OCI-M2 (cell line): ENCODE measurements at regions not wholly inside any gene's neighbourhood (a gene's known extent, or its start where the extent isn't known, plus 50 kb on each side); places are given as distances from the start of the nearest gene placed in this dataset.
"Not testable (repeated sequence)": the region's sequence is repeated elsewhere in the genome, so short reads cannot be mapped to it uniquely, and the experiment has no call there.

ENCODE experiments used
- DNase-seq: peaks from one replicate; lab custom pipeline; 2025; ENCODE audit not compliant: unreplicated experiment; lab: John Stamatoyannopoulos, UW

DNA sequence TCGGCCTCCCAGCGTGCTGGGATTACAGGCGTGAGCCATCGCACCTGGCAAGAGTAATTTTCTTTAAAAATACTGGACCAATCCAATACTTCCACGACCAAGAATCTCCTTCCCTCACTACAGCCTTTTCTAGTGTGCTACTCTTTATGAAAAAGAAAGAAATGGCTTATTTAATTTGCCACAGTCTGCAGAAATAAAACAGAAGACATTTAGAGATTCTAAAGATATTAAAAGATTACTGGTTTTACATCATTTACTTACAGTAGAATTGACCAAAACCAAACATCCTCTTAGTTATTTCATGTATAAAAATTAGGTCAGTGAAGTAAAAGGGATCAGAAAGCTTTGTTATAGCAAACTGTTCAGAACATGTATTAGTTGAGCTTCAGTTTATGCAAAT, 679.6 kb downstream of the MAT2B start:
- DNase-seq = no peak

DNA sequence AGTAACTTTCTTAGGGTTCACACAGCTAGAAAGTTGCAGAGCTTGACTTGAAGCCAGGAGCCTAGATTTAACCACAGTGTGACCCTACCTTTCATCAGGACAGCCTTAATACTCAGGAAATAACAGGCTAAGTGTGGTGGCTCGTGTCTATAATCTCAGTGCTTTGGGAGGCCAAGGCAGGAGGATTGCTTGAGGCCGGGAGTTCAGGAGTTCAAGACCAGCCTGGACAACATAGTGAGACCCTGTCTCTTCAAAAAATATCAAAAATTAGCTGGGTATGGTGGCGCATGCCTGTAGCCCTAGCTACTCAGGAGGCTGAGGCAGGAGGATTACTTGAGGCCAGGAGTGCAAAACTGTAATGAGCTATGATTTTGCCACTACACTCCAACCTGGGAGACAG, 681.1 kb downstream of the MAT2B start:
- DNase-seq = no peak

DNA sequence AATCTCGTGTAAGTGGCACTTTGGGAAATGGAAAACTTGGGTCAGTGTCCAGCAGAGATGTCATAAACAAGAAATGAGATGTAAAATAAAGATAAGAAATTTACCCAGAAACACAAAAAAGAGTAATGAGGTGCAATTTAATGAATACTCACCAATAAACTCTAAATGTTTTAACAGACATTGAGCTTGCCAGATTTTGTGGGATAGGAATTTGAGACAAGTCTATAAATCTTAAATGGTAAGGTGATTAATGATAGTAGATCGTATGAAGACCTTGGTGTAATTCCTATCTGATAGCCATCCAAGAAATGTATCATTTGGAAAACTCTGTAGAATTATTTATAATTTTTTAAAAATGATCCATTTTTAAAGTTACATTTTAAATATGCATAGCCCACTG, 682.4 kb downstream of the MAT2B start:
- no peak for DNase-seq

DNA sequence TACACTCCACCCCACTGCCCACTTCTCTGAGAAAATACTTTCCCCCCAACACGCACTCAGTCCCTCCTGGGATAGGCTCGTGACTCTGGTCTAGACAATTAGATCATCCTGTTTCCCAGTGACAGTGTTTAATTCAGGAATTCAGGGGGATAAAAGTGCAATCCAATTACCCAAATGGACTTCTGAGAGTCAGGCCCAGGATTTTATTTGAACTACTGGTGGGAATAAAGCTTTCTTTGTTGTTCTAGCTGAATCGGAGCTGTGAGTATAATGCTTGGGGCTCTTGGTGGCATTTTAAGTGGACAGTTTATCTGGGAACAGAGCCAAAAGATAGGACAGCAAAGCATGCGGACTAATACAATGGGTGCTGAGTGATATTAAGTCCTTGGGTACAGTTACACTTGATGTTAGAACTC, 683.3 kb downstream of the MAT2B start:
- DNase-seq = no peak

DNA sequence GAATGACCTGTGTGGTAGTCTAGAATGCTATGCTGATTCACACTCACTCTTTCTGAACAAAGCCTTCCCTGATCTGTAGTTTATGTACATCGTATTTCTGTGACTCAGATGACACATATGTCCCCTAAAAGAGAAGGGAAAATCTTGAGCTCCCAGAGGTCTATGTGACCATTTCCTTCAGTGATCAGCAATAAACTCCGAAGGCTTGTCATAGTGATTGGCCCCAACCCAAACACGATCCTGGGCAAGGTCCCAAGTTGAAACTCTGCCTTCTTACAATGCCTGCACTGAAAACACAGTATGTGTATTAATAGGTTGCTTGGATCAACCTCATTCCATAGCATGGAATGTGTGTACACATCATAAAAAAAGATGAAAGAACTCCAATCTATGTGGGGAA, 685.8 kb downstream of the MAT2B start:
- DNase-seq = no peak

DNA sequence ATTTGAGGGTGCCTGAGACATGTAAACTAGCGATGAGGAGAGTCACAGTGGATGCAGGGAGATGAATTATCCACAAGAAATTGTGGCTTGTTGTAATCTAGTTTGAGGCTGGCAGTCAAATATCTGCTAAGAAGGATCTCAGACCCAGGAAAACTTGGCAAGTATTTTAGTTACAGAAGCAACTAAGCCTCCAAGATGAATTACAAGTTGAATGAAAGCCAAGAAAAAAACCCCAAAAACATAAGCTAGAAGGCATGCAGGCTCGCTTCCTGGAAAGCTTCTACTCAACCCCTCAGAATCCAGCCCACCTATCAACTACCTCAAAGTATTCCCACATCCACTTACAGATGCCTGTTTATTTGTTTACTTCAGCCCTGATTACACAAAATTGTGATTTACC, 696.9 kb downstream of the MAT2B start:
- DNase-seq = no peak

DNA sequence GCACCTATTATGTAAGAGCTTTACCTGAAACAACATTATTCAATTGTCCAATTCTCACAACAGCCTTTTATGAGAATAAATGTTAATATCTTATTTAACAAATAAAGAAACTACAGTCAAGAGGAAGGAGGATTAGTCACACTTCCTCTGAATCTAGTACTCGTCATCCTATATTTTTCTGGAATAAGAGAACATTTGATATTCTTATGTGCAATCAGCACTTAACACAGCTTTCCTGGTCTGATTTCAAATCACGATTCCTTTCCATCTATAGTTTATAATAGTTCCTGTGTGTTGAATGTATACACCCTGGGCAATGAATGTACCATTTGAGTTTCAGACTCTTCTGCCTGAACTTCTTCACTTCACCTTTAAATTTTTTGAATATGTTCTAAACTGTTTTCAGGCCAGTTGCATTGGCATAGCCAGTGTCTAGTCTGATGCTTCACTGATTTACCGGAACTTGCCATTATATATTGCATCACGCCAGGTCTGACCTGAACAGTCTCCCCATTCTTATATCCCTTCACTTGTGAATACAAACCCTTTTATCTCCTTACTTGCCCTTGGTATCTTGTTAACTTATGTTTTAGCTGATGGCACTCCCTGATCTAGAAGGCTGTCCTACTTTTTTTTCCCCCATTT, 698.3 kb downstream of the MAT2B start:
- no peak for DNase-seq

DNA sequence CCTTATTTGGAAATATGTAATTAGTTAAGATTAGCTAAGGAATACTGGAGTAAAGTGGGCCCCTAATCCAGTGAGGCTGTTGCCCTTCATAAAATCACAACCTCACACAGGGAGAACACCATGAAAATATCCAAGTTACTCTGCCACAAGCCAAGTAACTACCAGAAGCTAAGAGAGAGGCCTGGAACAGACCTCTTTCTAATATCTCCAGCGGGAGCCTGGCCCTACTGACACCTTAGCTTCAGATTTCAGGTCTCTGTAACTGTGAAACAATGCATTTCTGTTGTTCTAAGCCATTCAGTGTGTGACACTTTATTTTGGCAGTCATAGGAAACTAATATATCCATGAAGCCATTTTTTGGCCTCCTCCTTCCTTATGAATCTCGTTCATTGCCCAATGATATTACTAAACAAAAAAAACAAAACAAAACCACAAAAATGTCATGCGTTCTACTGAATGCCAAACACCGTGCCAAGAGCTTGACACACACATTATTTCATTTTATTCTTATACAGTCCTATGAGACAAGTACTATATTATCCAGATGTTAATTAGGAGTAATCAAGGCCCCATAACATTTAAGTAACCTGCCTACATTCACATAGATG, 699.0 kb downstream of the MAT2B start:
- DNase-seq = no peak

DNA sequence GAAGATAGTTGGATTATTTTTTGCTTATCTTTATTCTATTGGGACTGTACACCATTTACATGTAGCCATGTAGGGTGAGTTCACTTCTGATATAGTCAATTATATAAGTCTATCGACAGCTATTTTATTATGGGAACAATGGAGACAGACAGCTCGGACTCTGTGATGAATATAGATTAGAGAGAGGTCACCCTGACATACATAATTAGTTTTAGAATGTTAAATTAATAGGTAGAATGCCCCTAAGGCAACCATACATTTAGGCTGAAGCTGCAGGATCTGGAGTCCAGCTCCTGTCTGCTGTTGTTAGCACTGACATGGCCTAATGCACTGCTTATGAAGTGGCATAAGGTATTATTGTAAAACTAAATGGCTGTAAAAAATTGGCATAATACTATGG, 700.8 kb downstream of the MAT2B start:
- DNase-seq = no peak

DNA sequence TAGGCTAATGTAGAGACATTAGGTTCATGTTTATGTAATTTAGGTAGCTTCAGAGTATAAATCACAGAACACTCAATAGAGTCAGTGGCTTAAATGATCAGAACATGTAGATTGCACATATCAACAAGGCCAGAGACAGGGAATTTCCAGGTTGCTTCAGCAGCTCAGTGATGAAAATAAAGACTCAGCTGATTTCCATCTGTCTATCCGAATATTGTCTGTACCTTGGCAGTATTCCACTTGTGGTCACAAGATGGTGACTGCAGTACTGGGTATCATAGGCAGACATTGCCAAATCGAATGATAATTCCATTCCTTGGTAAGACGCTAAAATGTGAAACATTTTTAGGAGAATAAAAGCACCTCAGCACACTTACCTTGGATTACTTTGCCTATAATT, 702.2 kb downstream of the MAT2B start:
- DNase-seq = no peak

DNA sequence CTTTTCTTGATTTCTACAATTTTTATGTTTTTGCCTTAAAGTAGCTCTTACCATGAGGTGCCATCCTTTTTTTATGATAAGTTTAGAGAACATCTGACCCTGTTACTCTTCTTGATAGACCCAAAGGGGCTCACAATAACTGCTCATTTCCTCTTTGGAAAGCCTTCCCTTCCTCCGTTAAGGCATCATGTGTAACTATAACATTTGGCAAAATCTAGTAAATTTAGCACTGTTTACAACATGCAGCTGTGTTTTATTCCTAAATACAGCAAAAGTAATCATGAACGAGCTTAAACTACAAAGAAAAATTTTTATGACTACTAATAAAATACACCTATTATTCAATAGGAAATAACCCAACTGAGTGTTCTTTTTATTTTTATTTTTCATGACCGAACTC, 705.1 kb downstream of the MAT2B start:
- DNase-seq = no peak

DNA sequence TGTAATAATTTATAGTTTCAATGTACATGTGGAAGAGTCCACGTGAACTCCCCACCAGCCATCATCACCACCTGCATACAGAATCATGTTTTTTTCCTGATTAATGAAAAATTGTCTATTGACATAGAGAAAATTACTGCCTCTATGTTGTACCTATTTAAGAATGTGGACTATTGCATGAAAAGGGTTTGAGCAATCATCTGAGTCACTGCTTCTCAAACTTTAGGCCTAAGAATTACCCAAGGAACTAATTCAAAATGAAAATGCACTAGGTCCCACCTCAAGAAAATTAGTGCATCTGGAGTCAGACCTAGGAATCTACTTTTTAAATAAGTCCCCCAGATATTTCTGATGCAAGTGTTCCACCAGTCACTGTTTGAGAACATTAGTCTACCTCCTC, 709.3 kb downstream of the MAT2B start:
- DNase-seq = no peak

DNA sequence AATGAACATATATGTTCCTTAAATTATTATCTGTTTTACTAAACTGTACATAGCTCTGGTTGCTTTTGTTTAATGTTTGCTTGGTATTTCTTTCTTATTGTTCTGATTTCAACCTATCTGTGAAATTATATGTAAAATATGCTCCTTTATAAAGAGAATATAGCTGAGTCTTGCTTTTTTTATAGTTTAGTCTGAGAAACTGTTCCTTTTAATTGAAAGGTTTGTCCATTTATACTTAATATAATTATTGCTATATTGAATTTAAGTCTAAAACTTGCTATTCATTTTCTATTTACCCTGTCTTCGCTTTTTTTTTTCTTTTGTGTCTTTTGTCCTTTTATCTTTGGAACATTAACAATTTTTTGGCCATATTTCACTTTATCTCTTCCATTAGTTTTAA, 712.0 kb downstream of the MAT2B start:
- no peak for DNase-seq

DNA sequence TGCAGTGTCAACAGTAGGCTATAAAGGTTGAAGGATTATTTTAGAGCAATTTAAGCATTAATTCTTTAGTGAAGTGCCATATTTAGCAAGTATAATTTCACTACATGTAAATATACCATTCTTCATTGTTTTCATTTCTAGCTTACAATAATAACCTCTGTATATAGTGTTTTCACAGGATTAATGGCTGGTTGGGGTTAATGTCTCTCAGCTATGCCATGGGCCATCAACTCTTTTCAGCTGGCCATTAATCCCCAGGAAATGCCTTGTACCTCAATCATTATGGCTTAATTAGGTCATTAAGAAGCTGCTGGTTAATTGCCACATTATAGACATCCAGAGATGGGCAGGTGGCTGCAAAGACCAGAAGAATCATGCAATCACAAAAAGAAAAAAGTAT, 715.1 kb downstream of the MAT2B start:
- no peak for DNase-seq

DNA sequence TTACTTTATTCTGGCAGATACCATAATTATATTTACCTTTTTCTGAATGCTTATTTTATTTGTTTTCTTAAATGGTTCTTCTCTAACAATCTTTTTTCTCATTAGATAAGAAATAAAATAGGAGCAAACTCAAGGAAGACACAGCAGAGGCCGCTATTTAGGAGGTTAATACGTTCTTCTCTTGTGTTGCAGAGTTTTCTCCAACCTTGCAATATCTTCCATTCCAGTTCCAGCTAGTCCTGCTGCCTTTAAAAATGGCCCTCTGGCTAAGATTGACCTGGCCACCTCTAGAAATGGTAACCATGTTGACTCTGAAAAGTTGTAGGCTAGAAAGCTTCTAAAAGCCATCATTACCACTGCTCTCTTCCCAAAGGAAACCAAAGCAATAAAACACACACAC, 718.8 kb downstream of the MAT2B start:
- DNase-seq = no peak

DNA sequence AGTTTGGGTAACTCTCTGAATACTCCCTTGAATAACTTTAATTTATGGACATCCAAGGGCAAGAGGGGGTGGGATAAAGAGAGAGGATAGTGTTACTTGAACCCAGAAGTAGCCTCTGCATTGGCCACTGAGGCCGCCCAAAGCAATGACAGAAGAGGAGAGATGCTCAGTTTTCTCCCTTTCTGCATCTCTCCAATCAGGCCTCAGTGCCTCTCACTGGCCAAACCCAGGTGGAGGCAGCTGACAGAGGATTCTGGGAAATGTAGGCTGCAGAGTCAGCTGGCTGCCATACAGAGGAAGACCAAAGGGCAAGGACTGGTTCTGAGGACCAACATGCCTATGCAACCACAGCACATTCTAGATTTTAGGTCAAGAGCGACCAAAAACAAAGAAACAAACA, 719.4 kb downstream of the MAT2B start:
- no peak for DNase-seq

DNA sequence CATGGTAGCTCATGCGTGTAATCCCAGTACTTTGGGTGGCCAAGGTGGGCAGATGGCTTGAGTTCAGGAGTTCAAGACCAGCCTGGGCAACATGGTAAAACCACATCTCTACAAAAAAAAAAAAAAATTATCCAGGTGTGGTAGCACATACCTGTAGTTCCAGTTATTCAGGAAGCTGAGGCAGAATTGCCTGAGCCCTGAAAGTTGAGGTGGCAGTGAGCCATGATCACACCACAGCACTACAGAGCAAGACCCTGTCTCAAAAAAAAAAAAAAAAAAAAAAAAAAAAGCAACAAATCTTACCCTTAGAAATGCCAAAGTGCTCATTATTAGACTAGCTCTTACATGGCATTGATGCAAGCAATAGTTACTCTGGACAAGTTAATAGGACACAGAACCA, 724.9 kb downstream of the MAT2B start:
- DNase-seq = no peak

DNA sequence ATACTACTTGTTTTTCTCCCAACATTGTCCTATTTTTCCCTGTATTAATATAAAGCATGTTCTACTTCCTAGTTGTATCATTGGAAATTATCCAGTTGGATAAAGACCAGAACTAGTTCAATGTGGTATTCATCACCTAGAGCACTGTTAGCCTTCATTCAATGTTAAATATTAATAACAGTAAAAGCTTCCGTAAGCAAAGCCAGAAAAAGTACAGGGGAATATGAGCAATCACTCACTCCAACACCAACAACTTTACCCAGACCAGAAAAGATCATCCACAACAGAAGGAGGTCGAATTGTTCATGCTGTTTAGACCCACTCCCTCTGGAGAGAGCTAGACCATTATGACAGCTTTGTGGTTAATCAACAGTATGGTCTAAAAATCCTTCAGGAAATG, 728.4 kb downstream of the MAT2B start:
- DNase-seq = no peak

DNA sequence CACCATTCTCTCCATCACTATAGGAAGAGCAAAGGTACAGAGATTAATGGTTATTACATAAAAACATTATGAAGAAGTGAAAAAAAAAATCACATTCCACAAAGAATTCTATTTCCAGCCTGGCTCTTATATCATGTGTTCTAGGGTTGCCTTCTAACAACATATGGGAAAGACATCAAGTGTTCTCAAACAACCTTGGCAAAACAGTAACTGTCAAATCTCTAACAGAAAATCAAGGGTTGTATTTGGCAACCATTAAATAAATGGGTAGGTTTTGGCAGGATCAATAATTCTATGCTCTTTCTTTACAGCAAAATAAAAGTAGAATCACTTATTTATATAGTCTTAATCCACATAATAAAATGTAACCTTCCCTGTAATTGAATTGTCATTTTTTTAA, 728.9 kb downstream of the MAT2B start:
- no peak for DNase-seq

DNA sequence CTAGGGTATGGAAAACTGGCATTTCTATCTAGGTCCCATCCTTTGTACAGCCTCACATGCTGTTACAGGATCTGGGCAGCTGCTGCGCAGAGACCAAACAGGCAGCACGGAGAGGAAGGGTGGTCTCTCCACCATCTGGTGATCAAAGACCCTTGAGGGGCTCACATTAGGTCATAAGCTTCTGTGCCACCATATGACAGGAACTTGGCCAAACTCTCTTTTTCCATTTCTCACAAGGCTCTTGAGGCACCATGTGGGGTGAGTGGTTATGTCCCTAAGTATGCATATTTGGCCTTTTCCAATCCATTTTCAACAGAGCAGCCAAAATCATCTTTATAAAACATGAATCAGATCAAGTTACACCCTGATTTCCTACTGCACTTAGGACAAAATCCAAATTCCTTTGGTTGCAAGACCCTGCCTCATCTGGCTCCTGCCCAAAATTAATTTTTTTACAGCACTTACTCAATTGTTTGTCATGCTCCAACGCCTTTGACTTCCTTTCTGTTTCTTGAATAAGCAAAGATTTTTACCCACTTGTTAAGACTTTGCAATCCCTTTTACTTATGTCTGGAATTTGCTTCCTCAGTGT, 730.0 kb downstream of the MAT2B start:
- DNase-seq = no peak

DNA sequence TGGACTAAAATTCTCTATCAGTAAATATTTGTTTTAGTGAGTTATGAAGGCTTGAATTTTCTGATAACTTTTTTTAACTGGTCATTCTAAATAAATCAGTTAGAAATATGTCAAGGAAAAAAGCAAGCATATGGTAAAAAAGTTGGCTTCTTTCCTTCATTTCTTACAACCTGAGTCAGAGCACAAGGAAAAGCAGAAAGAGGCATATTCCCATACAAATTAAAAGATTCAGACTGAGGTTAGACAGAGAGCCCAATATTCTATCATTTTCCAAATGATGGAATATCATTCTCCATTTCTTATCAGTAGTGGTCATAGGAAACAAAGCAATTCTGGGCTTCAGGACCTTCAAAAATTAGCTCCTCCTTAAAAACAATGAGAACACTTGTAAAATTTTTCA, 732.1 kb downstream of the MAT2B start:
- DNase-seq = no peak

DNA sequence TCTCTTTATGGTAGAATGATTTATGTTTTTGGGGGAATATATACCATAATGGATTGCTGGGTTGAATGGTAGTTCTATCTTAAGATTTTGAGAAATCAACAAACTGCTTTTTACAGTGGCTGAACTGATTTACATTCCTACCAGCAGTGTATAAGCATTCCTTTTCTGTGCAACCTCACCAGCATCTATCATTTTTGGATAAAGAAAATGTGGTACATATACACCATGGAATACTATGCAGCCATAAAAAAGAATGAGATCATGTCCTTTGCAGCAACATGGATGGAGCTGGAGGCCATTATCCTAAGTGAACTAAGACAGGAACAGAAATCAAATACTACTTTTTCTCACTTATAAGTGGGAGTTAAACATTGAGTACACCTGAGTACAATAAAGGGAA, 746.4 kb downstream of the MAT2B start:
- not testable (repeated sequence) for DNase-seq

DNA sequence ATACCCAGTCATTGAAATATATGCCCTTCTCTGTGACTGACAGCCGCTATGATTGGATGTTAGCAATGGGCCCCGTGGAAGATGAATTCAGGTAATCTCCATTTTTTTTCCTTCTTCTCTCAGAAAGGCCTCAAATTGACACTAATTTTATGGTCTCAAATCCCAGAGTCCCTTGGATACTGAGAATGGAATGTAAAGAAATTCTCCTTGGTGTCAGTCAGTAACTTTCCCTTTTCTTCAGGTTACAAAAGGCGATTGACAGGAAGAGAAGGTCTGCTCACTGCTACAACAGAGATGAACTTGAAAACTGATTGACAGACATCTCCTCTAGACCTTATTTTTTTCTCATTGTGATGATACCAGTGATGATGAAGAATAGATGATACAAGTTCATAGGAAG, 748.3 kb downstream of the MAT2B start:
- no peak for DNase-seq
